ELR (cell line): ENCODE measurements at regions not wholly inside any gene's neighbourhood (a gene's known extent, or its start where the extent isn't known, plus 50 kb on each side); places are given as distances from the start of the nearest gene placed in this dataset.

Experiments used
- DNase-seq: peaks from one replicate; pipeline ENCODE4 v3.0.0-alpha.2; 2015; ENCODE audit warnings: low read depth

GRCh38 chr4:100799761-100800539 lies 282.1 kb upstream of the EMCN start:
- DNase-seq = no peak

GRCh38 chr4:100797791-100798190 lies 280.0 kb upstream of the EMCN start:
- no peak for DNase-seq

GRCh38 chr4:100797356-100797755 lies 279.5 kb upstream of the EMCN start:
- no peak for DNase-seq

- DNase-seq = no peak
These were observed 278.5 kb upstream of the EMCN start for GRCh38 chr4:100796332-100796731.

GRCh38 chr4:100795581-100795980 lies 277.8 kb upstream of the EMCN start:
- DNase-seq = no peak

GRCh38 chr4:100790836-100791615 lies 273.2 kb upstream of the EMCN start:
- no peak for DNase-seq

GRCh38 chr4:100789991-100790390 lies 272.2 kb upstream of the EMCN start:
- no peak for DNase-seq

- no peak for DNase-seq
These were observed 268.7 kb upstream of the EMCN start for GRCh38 chr4:100786481-100786880.

- no peak for DNase-seq
These were observed 264.5 kb upstream of the EMCN start for GRCh38 chr4:100782356-100782755.

GRCh38 chr4:100781435-100781834 lies 263.6 kb upstream of the EMCN start:
- no peak for DNase-seq

- no peak for DNase-seq
These were observed 262.3 kb upstream of the EMCN start for GRCh38 chr4:100780126-100780525.

- DNase-seq = no peak
These were observed 260.6 kb upstream of the EMCN start for GRCh38 chr4:100778431-100778830.

- DNase-seq = no peak
These were observed 244.9 kb upstream of the EMCN start for GRCh38 chr4:100762738-100763137.

- no peak for DNase-seq
These were observed 236.9 kb upstream of the EMCN start for GRCh38 chr4:100754751-100755150.

GRCh38 chr4:100746141-100746739 lies 228.4 kb upstream of the EMCN start:
- no peak for DNase-seq

GRCh38 chr4:100742045-100742444 lies 224.2 kb upstream of the EMCN start:
- DNase-seq = peak; percentile 63

GRCh38 chr4:100739426-100739825 lies 221.6 kb upstream of the EMCN start:
- DNase-seq = no peak

- DNase-seq = peak; percentile 88
These were observed 220.7 kb upstream of the EMCN start for GRCh38 chr4:100738196-100739165.

GRCh38 chr4:100736641-100737451 lies 219.0 kb upstream of the EMCN start:
- peak; percentile 84 for DNase-seq

- no peak for DNase-seq
These were observed 211.0 kb upstream of the EMCN start for GRCh38 chr4:100728861-100729260.

- no peak for DNase-seq
These were observed 205.1 kb upstream of the EMCN start for GRCh38 chr4:100722866-100723459.
